Uterus (tissue), 3 donors: ENCODE measurements at regions not wholly inside any gene's neighbourhood (a gene's known extent, or its start where the extent isn't known, plus 50 kb on each side); places are given as distances from the start of the nearest gene placed in this dataset.

Experiments used
- DNase-seq, 2 donors: peaks; one replicate each; pipeline ENCODE4 v3.0.0-alpha.2; 2019 to 2020
- H3K27ac ChIP-seq, 2 donors: fragments of 200-600 bp; sonication (generic); 1 replicate in 1 of 2; 2 replicates in 1 of 2; pipeline ENCODE4 v1.5.1; 2016 to 2018
- H3K27me3 ChIP-seq, 2 donors: fragments of 200-600 bp; sonication (generic); one replicate each; pipeline ENCODE4 v1.5.1; 2018 to 2019; ENCODE audit warnings: control low read depth in 1 of 2
- H3K36me3 ChIP-seq, 2 donors: fragments of 200-600 bp; sonication (generic); one replicate each; pipeline ENCODE4 v1.5.1; 2019; ENCODE audit warnings: control low read depth in 1 of 2
- H3K4me1 ChIP-seq, 2 donors: fragments of 200-600 bp; sonication (generic); one replicate each; pipeline ENCODE4 v1.5.1; 2018 to 2019; ENCODE audit warnings: control low read depth in 1 of 2
- H3K4me3 ChIP-seq, 2 donors: fragments of 200-600 bp; sonication (generic); 1 replicate in 1 of 2; 2 replicates in 1 of 2; pipeline ENCODE4 v1.5.1; 2018 to 2019; ENCODE audit warnings: mild to moderate bottlenecking in 1 of 2
- H3K9me3 ChIP-seq, 2 donors: fragments of 200-600 bp; sonication (generic); one replicate each; pipeline ENCODE4 v1.5.1; 2019; ENCODE audit warnings: control low read depth in 1 of 2
- CTCF ChIP-seq, 4 experiments: fragments of 200-600 bp in 2 of 4; fragments of 450-650 bp in 2 of 4; sonication (generic) in 2 of 4; IDR thresholded peaks; one replicate each; pipeline ENCODE4 v1.5.1; 2016 to 2019; ENCODE audit warnings: antibody characterized with exemption in 4 of 4, mild to moderate bottlenecking in 2 of 4, moderate library complexity in 1 of 4
- POLR2A ChIP-seq, 2 donors: fragments of 450-650 bp; IDR thresholded peaks; one replicate each; pipeline ENCODE4 v1.6.1; 2016; ENCODE audit warnings: antibody characterized with exemption in 2 of 2, mild to moderate bottlenecking in 1 of 2, moderate library complexity in 1 of 2
- intact Hi-C: fragments of 100-400 bp; cut with DNase I; formaldehyde crosslinking; loops from one replicate; pipeline ENCODE4 v1.15.1; 2023; ENCODE audit warnings: low total_unique reads
- donor health status: DM: yes; HTN: yes; CAD: no.

- Histone ChIP-seq H3K9me3 (no peaks in the 10 kb centered on the region), H3K4me1 (no peaks in the 10 kb centered on the region), H3K27me3 (no peaks in the 10 kb centered on the region), H3K27ac (no peak overlapping the region), H3K4me3 (no peak overlapping the region), H3K36me3 (no peaks in the 10 kb centered on the region)
- no peak for DNase-seq
- intact Hi-C loops, result no loop called here
- TF ChIP-seq CTCF (IDR thresholded peaks at IDR 0.05) (no peak), POLR2A (IDR thresholded peaks at IDR 0.05) (no peak)
These were observed 95.7 kb downstream of the FAM161A start for GRCh38 chr2:61758159-61758558.

- no peak overlapping the region for H3K4me3 ChIP-seq
- no peaks in the 10 kb centered on the region for H3K27me3 ChIP-seq
- H3K27ac ChIP-seq, result no peak overlapping the region
- no peaks in the 10 kb centered on the region for H3K4me1 ChIP-seq
- H3K36me3 ChIP-seq, result no peaks in the 10 kb centered on the region
- no peak for DNase-seq
- no peaks in the 10 kb centered on the region for H3K9me3 ChIP-seq
- TF ChIP-seq POLR2A (IDR thresholded peaks at IDR 0.05) (no peak), CTCF (IDR thresholded peaks at IDR 0.05) (no peak)
- intact Hi-C loops, result no loop called here
These were observed 100.3 kb downstream of the FAM161A start for GRCh38 chr2:61753512-61753911.

GRCh38 chr2:61750624-61751023 is 103.2 kb downstream of the FAM161A start:
- intact Hi-C loops, result no loop called here
- TF ChIP-seq CTCF (IDR thresholded peaks at IDR 0.05), result no peak
- TF ChIP-seq POLR2A (IDR thresholded peaks at IDR 0.05), result no peak

GRCh38 chr2:61742955-61743354 is 110.9 kb downstream of the FAM161A start:
- no peaks in the 10 kb centered on the region for H3K36me3 ChIP-seq
- H3K27me3 ChIP-seq, result no peaks in the 10 kb centered on the region
- no peaks in the 10 kb centered on the region for H3K9me3 ChIP-seq
- TF ChIP-seq POLR2A (IDR thresholded peaks at IDR 0.05) (no peak), CTCF (IDR thresholded peaks at IDR 0.05) (no peak)
- DNase-seq, result no peak
- no peak overlapping the region for H3K4me3 ChIP-seq
- no peak overlapping the region for H3K27ac ChIP-seq
- no peaks in the 10 kb centered on the region for H3K4me1 ChIP-seq
- intact Hi-C loops, result no loop called here

More at GRCh38 chr2:61750624-61751023, 103.2 kb downstream of the FAM161A start:
- no peak for DNase-seq
- H3K4me3 ChIP-seq, result no peak overlapping the region
- H3K27me3 ChIP-seq, result no peaks in the 10 kb centered on the region
- H3K36me3 ChIP-seq, result no peaks in the 10 kb centered on the region
- no peaks in the 10 kb centered on the region for H3K9me3 ChIP-seq
- H3K27ac ChIP-seq, result no peak overlapping the region
- no peaks in the 10 kb centered on the region for H3K4me1 ChIP-seq

- no peaks in the 10 kb centered on the region for H3K27me3 ChIP-seq
- TF ChIP-seq CTCF (IDR thresholded peaks at IDR 0.05) (no peak), POLR2A (IDR thresholded peaks at IDR 0.05) (no peak)
- intact Hi-C loops, result no loop called here
These were observed 116.0 kb downstream of the FAM161A start for GRCh38 chr2:61737841-61738240.

More at GRCh38 chr2:61737841-61738240, 116.0 kb downstream of the FAM161A start:
- Histone ChIP-seq H3K4me3 (no peak overlapping the region), H3K36me3 (no peaks in the 10 kb centered on the region), H3K9me3 (no peaks in the 10 kb centered on the region), H3K27ac (no peak overlapping the region), H3K4me1 (no peaks in the 10 kb centered on the region)
- no peak for DNase-seq
